PC-3 (cell line): ENCODE measurements at regions not wholly inside any gene's neighbourhood (a gene's known extent, or its start where the extent isn't known, plus 50 kb on each side); places are given as distances from the start of the nearest gene placed in this dataset.

Source experiments
- ATAC-seq: fragments of 200-7000 bp; cut with Tn5 transposase; 2 replicates; pipeline ENCODE4 v1.9.1; 2020; ENCODE audit warnings: mild to moderate bottlenecking, moderate library complexity
- BruUV-seq: library from RNA; stranded (reverse); fragments of 400-500 nt; replicated peaks from 2 replicates; lab custom pipeline; 2021; lab: Mats Ljungman, UMichigan
- CTCF ChIA-PET: fragments of 300-600 bp; sonication (Branson Sonifier 250); formaldehyde crosslinking; loops from one replicate; lab custom pipeline; 2022; ENCODE audit warnings: antibody characterized with exemption; lab: Charles Lee
- POLR2A ChIA-PET: fragments of 300-600 bp; sonication (Branson Sonifier 250); formaldehyde crosslinking; loops from one replicate; lab custom pipeline; 2022; ENCODE audit warnings: antibody characterized with exemption; ENCODE audit not compliant: unreplicated experiment; lab: Charles Lee
- DNase-seq: peaks from one replicate; pipeline ENCODE4 v3.0.0-alpha.2; 2015
- H2AFZ ChIP-seq: fragments of 300-600 bp; sonication (generic); 2 replicates; pipeline ENCODE4 v1.6.0; 2016; ENCODE audit warnings: antibody characterized with exemption, low read length
- H3F3A ChIP-seq: fragments of 300-600 bp; sonication (generic); one replicate; pipeline ENCODE4 v1.6.0; 2017; ENCODE audit warnings: antibody characterized with exemption, low read length, control low read depth, mild to moderate bottlenecking; ENCODE audit not compliant: unreplicated experiment
- H3K27ac ChIP-seq: fragments of 300-600 bp; sonication (generic); 2 replicates; pipeline ENCODE4 v1.5.1; 2016; ENCODE audit warnings: mild to moderate bottlenecking, low read length
- H3K27me3 ChIP-seq: fragments of 300-600 bp; sonication (generic); 2 replicates; pipeline ENCODE4 v1.6.1; 2016; ENCODE audit warnings: low read length, mixed read lengths
- H3K36me3 ChIP-seq: fragments of 300-600 bp; sonication (generic); 2 replicates; pipeline ENCODE4 v1.6.1; 2016; ENCODE audit warnings: low read depth, mixed run types, low read length, mixed read lengths
- H3K4me1 ChIP-seq: fragments of 300-600 bp; sonication (generic); 2 replicates; pipeline ENCODE4 v1.5.1; 2016; ENCODE audit warnings: low read length; ENCODE audit not compliant: insufficient read depth
- H3K4me2 ChIP-seq: fragments of 300-600 bp; sonication (generic); 2 replicates; pipeline ENCODE4 v1.6.0; 2016; ENCODE audit warnings: low read length
- H3K4me3 ChIP-seq: fragments of 300-600 bp; sonication (generic); 2 replicates; pipeline ENCODE4 v1.5.1; 2016; ENCODE audit warnings: mild to moderate bottlenecking, low read length, mixed read lengths
- H3K79me2 ChIP-seq: fragments of 300-600 bp; sonication (generic); 2 replicates; pipeline ENCODE4 v1.6.1; 2017; ENCODE audit warnings: low read length, mixed read lengths
- H3K9ac ChIP-seq: fragments of 300-600 bp; sonication (generic); 2 replicates; pipeline ENCODE4 v1.6.0; 2016; ENCODE audit warnings: mild to moderate bottlenecking, low read length
- H3K9me2 ChIP-seq: fragments of 300-600 bp; sonication (generic); replicated peaks from 2 replicates; pipeline ENCODE4 v1.6.1; 2016; ENCODE audit warnings: mixed run types, low read length, mixed read lengths
- H3K9me3 ChIP-seq: fragments of 300-600 bp; sonication (generic); 2 replicates; pipeline ENCODE4 v1.6.1; 2016; ENCODE audit warnings: low read length, mixed read lengths
- H4K20me1 ChIP-seq: fragments of 300-600 bp; sonication (generic); 2 replicates; pipeline ENCODE4 v1.6.1; 2016; ENCODE audit warnings: low read length, mixed read lengths
- CTCF ChIP-seq: fragments of 300-600 bp; sonication (generic); conservative IDR thresholded peaks from 2 replicates; pipeline ENCODE4 v1.5.1; 2017; ENCODE audit warnings: antibody characterized with exemption, low read depth, mild to moderate bottlenecking, low read length
- EZH2 ChIP-seq: fragments of 300-600 bp; sonication (generic); IDR thresholded peaks from one replicate; pipeline ENCODE4 v1.6.1; 2017; ENCODE audit warnings: antibody characterized with exemption, mild to moderate bottlenecking, low read length; ENCODE audit not compliant: unreplicated experiment
- EZH2phosphoT487 ChIP-seq: fragments of 300-600 bp; sonication (generic); IDR thresholded peaks from 2 replicates; pipeline ENCODE4 v1.6.1; 2018; ENCODE audit warnings: mild to moderate bottlenecking, antibody characterized with exemption, low read length, borderline replicate concordance
- intact Hi-C: fragments of 100-400 bp; cut with micrococcal nuclease; formaldehyde crosslinking; loops from 2 replicates; pipeline ENCODE4 v1.9.0; 2023

- Histone ChIP-seq H3K9ac (no peak overlapping the region), H3K4me1 (no peaks in the 10 kb centered on the region), H4K20me1 (no peaks in the 10 kb centered on the region), H3K9me2 (no peaks in the 10 kb centered on the region), H2AFZ (no peak overlapping the region), H3K4me3 (no peak overlapping the region), H3F3A (no peaks in the 10 kb centered on the region), H3K36me3 (no peaks in the 10 kb centered on the region), H3K27ac (no peak overlapping the region), H3K79me2 (no peaks in the 10 kb centered on the region), H3K9me3 (no peaks in the 10 kb centered on the region), H3K4me2 (no peak overlapping the region), H3K27me3 (no peaks in the 10 kb centered on the region)
- POLR2A ChIA-PET: no interaction called here
- TF ChIP-seq EZH2phosphoT487 (no peak), EZH2 (no peak), CTCF (no peak)
- BruUV-seq: no TSS peak
- CTCF ChIA-PET: interaction anchor here (1.1 kb wide), 1 partner anchor 56 kb away, joined by 5 read pairs; no protein-coding TSS in a partner anchor
- intact Hi-C loops: no loop called here
- no peak for DNase-seq
- no peak for ATAC-seq
Observed at GRCh38 chr3:14258906-14259904, 80.6 kb downstream of the LSM3 start.

DNA sequence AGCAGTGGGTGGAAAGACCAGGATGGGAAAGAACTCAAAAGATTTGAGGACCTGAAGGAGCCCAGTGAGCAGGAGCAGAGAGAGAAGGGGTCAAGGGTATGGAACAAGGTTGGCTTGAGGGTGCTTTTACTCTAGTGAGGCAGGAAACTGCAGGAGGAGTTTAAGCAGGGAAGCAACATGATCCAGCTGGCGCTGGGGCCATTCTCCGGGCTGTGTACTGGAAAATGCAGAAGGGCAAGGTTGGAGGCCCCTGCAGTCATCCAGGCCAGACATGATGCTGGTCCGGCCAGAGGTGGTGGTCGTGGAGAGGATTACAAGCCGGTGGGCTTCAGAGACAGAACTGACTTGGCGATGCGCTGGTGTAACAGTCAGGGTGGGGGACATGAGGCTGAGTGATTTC lies 81.8 kb downstream of the LSM3 start:
- Histone ChIP-seq H3K4me1 (peaks cover 4% of the 10 kb centered on the region; the same call in 1 of the 2 replicates), H3K4me3 (no peak overlapping the region), H3K4me2 (no peak overlapping the region), H3K79me2 (no peaks in the 10 kb centered on the region), H3K27ac (no peak overlapping the region), H3F3A (no peaks in the 10 kb centered on the region), H3K36me3 (no peaks in the 10 kb centered on the region), H2AFZ (no peak overlapping the region), H4K20me1 (no peaks in the 10 kb centered on the region), H3K9me2 (no peaks in the 10 kb centered on the region), H3K27me3 (no peaks in the 10 kb centered on the region), H3K9me3 (no peaks in the 10 kb centered on the region), H3K9ac (no peak overlapping the region)
- POLR2A ChIA-PET: no interaction called here
- no TSS peak for BruUV-seq
- intact Hi-C loops: loop anchor here (2.0 kb wide), 2 partner anchors 208 to 288 kb away; no protein-coding TSS in a partner anchor
- no peak for TF ChIP-seq EZH2
- no peak for TF ChIP-seq EZH2phosphoT487
- no peak for TF ChIP-seq CTCF
- CTCF ChIA-PET: interaction anchor here (0.6 to 1.4 kb wide), 2 partner anchors 57 to 212 kb away, joined by 4 to 15 read pairs; no protein-coding TSS in a partner anchor
- no peak for ATAC-seq
- no peak for DNase-seq
